Loucy (cell line): ENCODE measurements at regions not wholly inside any gene's neighbourhood (a gene's known extent, or its start where the extent isn't known, plus 50 kb on each side); places are given as distances from the start of the nearest gene placed in this dataset.

Experiments
- CTCF ChIP-seq: fragments of 200-600 bp; sonication (generic); conservative IDR thresholded peaks from 2 replicates; pipeline ENCODE4 v1.5.1; 2014; ENCODE audit warnings: mild to moderate bottlenecking, antibody characterized with exemption, low read length
- EZH2phosphoT487 ChIP-seq: fragments of 200-600 bp; IDR thresholded peaks from 2 replicates; pipeline ENCODE4 v1.6.1; 2018; ENCODE audit warnings: antibody characterized with exemption, mild to moderate bottlenecking, moderate library complexity, borderline replicate concordance

GRCh38 chr13:105572401-105572800, 963.1 kb downstream of the EFNB2 start:
- TF ChIP-seq CTCF (no peak), EZH2phosphoT487 (no peak)
